HG03045 (cell line): ENCODE measurements at regions not wholly inside any gene's neighbourhood (a gene's known extent, or its start where the extent isn't known, plus 50 kb on each side); places are given as distances from the start of the nearest gene placed in this dataset.

Source experiments
- ATAC-seq: cut with Tn5 transposase; IDR thresholded peaks from one replicate; pipeline ENCODE4 v1.9.1; 2021; ENCODE audit warnings: mild to moderate bottlenecking, moderate library complexity; ENCODE audit not compliant: unreplicated experiment

DNA sequence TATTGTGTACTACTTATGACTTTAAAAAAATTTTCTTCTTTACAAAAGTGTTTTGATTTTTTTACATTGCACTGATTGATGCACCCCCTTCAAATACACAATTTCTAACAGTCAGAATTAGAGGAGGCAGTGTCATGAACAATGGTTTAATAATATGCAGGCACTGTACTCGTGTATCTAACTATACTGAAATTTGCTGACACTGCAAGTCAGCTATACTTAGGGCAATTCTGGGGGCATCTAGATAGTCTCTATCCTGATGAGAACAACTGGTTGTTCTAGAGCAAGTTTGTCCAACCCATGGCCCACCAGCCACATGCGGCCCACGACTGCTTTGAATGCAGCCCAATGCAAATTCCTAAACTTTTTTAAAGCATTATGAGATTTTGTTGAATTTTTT is 375.6 kb downstream of the BCKDHB start:
- no peak for ATAC-seq

DNA sequence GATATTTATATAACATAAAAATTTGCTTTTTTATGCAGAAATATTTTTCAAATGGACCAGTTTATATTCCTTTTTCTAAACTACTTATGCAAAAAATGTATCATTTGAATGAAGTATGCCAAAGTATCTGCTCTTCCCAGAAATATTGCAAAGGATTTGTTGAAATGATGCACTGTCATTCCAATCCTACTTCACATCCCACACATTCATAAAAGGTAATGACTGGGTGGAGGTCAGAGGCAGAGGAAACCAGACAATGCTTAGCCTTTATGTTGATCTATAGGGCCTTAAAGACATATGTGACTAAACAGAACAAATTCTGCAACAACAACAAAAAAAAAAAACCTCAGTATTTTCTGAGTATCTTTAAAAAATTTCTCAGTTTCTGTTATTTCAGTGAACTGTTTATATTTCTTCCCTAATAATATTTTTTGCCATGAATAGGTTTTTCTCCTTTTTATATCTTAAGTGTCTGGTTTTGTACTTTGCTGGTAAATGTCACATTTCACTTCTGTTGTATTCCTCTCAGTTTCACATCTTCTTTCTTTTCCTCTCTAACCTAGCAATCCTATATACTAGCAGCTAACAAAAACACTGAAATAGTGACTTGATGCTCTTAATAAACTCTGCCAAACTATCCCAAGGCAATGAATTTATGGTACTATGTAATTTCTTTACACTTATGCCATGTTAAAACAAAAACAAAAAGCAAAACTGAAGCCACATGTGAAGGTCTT is 374.1 kb downstream of the BCKDHB start:
- ATAC-seq, result no peak

GRCh38 chr6:80478030-80478429 is 371.6 kb downstream of the BCKDHB start:
- no peak for ATAC-seq

DNA sequence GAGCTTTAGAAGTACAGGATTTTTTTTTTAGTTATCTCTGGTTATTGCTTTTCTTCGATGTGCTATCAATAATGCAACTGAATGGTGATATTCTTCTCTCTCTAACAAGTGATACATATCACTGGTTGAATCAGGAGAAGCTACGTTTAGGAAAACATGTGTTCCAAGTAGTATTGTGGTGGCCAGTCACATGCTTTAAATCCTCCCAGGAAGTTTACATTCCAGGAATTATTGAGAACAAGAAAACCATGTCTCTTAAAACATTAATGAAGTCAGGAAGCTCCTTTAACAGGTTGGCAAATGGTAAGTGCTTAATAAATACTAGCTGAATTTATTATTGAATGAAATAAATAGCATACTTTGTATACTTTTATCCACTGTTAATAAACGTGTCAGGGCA is 371.1 kb downstream of the BCKDHB start:
- ATAC-seq, result no peak

DNA sequence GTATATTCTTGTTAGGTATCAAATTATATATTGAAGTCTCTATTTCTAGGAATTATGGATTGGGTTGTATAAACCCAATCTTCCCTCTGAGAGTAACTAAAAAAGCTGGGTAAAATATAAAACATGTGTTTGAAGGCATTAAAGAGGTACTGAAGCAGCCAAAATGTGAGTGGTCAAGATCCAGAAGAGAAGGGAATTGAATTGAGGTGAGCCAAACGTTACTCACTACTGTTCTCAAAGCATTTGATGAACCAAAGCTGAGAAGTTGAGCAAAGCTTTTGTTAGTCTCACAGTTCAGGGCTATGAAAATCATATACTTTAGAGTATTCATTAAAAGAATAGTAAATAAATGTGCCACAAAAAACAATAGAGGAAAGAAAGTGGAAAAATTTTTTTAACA is 365.8 kb downstream of the BCKDHB start:
- ATAC-seq, result no peak

DNA sequence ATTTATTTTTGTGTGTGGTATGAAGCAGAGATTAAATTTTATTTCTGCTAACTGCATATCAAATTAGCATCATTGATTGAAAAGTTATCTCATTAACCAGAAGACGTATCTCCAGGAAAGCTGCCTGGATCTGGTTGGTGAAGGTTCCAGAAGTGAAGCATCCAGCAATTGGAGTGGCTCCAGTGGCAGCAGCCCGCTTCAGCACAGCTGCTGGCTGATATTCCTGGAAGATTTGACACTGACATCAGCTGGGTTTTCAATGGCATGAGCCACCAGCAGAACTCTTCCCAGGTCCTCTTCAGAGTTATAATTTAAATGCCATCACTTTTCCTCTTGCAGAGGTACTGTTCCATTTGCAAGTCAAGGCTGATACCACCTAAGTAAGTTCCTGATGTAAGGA is 363.5 kb downstream of the BCKDHB start:
- ATAC-seq, result no peak

DNA sequence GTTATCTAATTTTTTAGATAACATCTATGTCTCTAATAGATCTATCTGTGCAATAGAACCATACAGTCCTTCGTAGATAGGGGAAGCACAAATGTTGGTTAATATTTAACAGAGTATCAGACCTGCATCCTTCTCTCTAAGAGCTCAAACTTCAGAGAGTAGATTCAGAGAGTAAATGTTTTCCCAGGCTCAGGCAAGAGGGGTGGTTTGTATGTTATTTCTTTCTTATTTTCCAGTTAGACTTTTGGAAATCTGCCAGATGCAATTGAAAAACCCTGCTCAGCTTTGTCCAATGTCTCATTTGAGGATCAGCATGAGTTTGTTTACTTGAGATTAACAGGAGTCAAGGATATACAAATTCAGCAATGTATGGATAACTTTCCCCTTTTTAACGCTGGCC is 361.9 kb downstream of the BCKDHB start:
- no peak for ATAC-seq

GRCh38 chr6:80467408-80467807 is 360.9 kb downstream of the BCKDHB start:
- ATAC-seq, result no peak

DNA sequence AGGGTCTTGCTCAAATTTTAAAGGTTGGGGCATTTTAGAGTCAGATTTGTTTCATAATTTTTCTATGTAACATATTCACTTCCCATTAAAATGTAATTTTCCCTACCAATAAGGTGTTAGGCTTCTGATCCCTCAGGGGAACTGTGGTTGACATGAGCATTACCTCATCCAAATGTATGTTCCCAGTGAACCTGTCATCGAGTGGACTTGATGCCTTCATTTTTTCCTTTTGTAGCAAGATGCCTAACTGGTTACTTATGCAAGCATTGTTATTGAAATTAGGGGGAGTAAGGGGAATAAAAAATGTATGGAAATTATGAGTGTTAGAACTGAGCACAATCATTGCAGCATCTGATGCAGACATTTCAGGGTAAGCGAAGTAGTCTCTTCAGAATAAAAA is 360.5 kb downstream of the BCKDHB start:
- no peak for ATAC-seq

DNA sequence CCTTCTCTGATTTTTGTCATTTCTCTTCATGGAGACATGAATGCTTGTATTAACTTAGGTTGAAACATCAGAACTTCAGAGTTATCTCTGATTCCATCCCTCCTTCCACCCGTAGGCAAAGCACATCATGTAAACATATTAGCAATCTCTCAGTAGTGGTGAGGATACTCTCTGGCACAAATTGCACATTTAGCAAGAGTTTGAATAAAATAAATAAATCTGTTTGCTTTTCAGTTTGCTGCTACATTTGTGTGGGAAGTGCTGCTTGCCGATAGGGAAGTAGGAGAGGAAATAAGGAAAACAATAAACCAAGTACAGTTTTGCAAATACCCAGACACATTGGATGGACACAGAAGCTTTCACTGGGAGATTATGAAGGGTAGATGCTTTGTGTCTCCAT is 359.0 kb downstream of the BCKDHB start:
- ATAC-seq, result no peak

GRCh38 chr6:80464901-80465300 is 358.4 kb downstream of the BCKDHB start:
- ATAC-seq, result no peak

GRCh38 chr6:80463197-80463596 is 356.7 kb downstream of the BCKDHB start:
- no peak for ATAC-seq

- no peak for ATAC-seq
Observed at GRCh38 chr6:80460257-80460865, 353.9 kb downstream of the BCKDHB start.

- no peak for ATAC-seq
Observed at GRCh38 chr6:80457439-80457933, 351.0 kb downstream of the BCKDHB start.

- no peak for ATAC-seq
Observed at GRCh38 chr6:80456724-80457438, 350.4 kb downstream of the BCKDHB start.

GRCh38 chr6:80454661-80455365 is 348.3 kb downstream of the BCKDHB start:
- ATAC-seq, result no peak

GRCh38 chr6:80454197-80454596 is 347.7 kb downstream of the BCKDHB start:
- no peak for ATAC-seq

GRCh38 chr6:80449726-80450125 is 343.3 kb downstream of the BCKDHB start:
- ATAC-seq, result no peak

- ATAC-seq, result no peak
Observed at GRCh38 chr6:80446454-80447045, 340.1 kb downstream of the BCKDHB start.

DNA sequence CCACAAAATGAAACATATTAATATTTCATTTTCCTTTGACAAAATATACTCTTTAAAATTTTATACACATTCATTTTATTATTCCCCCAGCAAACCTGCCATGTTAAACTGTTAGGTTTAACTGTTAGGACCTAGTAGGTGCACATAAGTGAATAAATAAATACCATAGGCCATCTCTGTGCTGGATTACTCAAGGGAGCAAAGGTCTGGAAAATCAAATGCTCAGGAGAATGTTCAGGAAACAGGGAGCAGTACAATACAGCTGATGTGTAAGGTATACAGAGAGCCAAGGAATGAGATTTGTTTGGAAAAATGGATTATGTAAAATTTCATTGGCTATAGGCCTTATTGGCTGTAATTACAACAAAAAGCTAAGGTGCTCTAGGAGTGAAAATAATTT is 339.3 kb downstream of the BCKDHB start:
- no peak for ATAC-seq

DNA sequence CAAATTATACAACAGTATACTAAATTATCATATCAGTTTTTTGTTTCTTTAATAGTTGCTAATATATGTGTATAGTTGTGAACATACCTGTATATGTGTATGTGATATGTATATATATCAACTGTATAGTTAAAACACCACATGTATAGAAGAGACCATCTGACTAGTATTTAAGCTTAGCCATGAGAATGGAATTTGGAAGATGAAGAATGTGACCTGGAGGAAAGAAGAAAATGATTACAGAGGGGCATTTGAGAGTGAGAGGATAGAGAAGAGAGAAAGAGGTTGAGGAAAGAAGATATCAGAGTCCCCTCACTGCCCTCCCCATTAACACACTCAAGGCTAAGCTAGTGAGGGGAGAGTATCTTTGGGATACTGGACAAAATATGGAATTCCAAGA is 335.9 kb downstream of the BCKDHB start:
- ATAC-seq, result no peak
